Activated T-cell treated with anti-CD3 and anti-CD28 coated beads for 48 hours (primary cell): ENCODE measurements at regions not wholly inside any gene's neighbourhood (a gene's known extent, or its start where the extent isn't known, plus 50 kb on each side); places are given as distances from the start of the nearest gene placed in this dataset.

Experiments used
- DNase-seq: peaks from one replicate; pipeline ENCODE4 v3.0.0-alpha.2; 2020; ENCODE audit warnings: low read depth

DNA sequence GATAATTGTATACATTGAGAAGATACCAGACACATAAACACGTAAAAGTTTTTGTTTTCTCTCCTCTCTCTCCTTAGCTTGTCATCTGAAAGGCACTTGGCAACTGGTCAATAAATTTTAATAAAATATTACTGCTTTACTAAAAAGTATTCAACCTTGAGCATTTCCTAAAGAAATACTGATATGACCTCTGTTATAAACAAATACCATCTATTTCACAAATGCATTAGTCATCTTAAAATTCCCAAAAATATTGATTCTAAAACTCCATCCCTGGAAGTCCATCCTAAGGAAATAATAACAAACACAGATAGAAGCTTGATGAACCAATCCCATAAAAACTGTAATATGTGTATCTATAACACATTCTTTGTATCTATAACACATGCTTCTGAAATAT, 483.2 kb downstream of the TLR4 start:
- no peak for DNase-seq

DNA sequence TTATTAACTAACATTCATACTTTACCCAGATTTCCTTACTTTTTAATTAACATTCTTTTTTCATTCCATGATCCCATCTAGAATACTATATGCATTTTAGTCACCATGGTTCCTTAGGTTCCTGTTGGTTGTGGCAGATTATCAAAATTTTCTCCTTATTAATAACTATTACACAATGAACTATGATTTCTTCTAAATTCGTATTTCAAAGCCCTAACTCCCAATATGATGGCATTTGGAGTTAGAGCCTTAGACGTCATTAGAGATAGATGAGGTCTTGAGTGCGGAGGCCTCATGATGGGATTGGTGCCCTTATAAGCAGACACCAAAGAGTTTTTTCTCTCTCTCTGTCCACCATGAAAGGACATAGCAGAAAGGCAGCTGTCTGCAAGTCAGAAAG, 485.4 kb downstream of the TLR4 start:
- DNase-seq: no peak

DNA sequence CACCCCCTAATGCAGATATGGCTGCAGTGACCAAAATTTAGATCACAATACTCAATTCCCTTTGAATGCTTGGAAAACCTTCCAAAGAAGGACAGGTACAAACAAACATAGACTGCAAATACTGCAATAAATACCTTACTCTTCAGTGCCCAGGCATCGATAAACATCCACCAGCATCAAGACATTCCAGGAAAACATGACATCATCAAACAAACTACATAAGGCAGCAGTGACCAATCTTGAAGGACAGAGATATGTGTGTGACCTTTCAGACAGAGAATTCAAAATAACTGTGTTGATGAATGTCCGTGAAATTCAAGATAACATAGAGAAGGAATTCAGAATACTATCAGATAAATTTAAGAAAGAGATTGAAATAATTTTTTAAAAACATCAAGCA, 488.6 kb downstream of the TLR4 start:
- no peak for DNase-seq

DNA sequence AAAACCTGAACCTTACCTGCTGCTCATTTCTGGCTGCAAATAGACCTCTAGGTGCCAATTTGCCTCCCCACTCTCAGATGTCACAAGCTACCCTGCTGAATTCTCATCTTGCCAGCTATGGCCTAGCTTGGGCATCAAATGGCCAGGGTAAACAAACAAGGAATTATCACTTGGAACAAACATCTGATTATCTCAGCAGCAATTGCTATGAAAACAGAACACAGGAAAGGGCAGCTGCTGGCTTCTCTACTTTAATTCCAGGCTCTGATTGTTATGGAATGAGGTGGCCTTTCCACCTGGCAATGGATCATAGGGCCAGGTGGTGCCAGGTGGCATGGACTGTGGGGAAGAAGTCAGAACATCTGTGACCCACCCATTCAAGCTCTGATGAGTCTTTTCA, 505.1 kb downstream of the TLR4 start:
- DNase-seq: no peak

DNA sequence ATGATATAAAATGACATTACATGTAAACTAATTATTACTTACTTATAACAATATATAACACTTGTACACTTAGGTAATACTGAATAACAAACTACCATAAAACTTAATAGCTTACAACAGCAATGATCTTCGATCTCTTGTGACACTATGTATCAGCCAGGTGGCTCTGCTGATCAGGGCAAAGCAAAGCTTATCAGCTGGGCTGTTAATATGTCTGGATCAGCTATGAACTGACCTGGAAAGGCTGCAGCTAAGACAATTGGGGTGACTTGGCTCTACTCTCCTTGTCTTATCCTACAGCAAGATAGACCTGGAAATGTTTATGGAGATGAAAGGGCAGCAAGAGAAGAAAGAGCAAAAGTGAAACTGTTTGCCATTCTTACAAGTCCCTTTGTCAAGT, 511.3 kb downstream of the TLR4 start:
- DNase-seq: no peak

DNA sequence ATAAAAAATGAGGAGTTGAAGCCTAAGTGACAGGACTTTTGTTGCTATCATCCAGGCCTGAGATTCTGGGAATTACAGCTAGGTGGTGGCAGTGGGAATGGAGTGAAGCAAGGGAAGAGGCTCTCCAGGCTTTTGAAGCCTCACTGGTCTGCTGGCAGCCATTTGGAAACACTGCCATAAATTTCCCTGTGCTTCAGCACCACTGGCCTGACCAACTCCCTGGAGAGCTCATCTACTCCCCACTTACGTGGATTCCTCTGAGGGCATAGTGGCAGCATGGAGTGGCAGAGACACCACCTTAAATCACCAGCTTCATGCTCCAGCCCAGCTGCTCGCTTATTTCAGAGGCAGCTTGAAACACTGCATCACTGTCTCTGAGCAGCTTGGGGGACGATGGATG, 518.2 kb downstream of the TLR4 start:
- DNase-seq: no peak

DNA sequence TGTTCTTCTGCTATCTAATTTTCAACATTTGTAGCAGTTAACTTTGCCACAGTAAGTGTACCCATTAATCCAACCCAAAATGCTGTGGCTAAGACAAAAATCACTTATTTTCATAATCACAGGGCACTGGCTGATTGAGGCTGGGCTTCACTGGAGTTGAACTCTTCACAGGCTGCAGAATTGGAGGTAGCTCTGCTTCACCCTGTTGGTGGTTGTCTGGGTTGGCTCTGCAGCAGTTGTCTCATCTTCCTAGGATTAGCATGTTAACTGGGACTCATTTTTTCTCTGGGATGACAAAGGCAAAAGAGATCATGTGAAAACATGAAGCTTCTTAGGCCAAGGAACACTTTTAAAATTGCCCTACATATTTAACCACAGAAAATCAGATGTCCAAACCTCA, 518.9 kb downstream of the TLR4 start:
- no peak for DNase-seq

DNA sequence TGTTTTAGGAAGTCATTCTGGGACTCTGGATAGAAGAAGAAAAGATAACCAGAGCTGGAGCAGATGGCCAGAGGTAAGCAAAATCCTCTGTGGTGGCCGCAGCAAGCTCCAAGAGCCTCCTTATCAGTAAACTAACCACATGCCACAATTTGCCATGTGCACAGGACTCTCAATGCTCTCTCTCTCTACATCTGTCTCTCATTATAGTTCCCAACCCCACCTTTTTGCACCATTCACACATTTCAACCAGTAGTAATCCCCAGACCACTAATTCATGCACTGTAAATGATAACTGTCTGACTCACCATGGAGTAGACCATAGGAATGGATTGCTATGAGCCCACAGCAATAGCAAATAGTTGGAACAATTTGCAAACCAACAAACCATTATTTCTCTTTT, 526.1 kb downstream of the TLR4 start:
- DNase-seq: no peak

DNA sequence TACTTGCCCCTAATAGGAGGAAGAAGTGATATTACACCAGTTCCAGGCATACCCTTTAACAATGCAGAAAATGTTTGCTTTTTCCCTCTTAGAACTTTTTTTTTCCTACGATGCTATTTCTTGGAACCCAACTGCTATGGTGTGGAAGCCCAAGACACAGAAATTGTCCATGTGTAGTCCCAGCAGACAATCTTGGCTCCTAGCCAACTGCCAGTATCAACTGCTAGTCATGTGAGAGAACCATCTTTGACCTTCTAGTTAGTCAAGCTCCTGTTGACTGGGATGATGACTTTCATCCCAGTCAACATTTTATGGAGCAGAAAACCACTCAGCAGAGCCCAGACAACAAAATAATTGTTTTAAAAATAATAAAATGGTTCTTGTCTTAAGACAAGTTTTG, 532.4 kb downstream of the TLR4 start:
- no peak for DNase-seq

DNA sequence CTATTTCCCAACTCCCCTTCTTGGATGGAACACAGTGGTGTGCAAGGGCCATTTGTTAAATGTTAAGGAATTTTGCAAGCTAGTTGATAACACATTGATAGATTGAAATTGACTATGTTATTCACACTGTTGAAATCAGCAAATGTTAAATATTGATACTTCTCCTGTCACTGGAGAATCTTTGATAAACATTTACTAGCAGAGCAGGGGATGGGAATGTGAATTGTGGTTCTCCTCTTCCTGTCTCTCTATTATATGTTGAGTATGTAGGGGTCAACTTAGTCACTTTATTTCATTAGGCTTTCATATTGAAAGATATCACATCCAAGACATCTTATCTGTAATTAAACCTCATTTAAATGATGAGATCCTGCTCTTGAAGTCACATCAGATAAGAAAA, 533.9 kb downstream of the TLR4 start:
- DNase-seq: no peak

DNA sequence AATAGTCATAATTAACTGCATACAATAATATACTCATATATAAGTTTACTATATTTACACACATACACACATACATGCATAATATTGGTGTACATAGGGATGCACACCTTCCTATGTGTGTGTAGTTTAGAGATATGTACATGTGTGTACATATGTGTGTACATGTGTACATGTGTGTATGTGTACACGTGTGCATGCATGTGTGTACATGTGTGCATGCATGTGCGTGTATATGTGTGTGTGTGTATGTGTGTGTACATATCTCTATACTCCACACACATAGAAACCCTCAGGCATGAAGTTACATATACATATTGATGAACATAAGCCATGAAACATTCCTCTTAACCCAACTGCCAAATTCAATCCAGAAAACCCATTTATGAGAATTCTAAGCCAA, 547.8 kb downstream of the TLR4 start:
- no peak for DNase-seq

DNA sequence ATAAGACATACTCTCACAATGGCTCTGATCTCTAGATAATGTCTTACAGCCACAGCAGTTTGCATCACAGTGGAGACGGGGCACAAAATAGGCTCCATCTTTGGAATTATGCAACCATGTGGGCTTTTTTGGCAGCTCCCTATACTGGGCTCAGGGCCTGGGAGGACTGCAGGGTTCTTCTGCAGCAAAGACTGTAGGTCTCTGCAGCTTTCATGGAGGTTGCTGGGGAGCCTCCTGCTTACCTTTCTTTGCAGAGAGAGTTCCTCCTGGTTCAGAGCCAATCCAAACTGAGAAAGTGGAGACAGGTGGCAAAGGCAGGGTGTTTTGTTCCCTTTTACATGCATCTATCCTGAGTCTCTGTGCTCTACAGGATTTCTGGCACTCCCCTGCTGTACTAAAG, 558.0 kb downstream of the TLR4 start:
- no peak for DNase-seq

DNA sequence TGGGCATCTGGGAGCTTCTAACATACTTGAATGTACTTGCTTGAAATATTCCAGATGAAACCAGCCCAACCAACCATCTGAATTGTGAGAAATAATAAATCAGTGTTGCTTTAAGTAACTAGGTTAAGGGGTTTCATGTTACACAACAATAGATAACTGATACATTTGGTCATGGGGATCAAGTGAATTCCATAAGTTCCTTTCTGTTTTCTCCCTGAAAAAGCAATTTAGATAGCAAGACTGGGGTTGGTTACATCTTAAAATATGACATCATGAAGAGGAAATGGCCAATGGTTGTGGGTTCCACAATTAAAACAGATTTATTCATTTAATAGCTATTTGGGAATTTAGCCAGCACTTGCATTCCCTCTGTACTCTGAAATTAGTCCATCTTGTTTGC, 559.7 kb downstream of the TLR4 start:
- DNase-seq: no peak

DNA sequence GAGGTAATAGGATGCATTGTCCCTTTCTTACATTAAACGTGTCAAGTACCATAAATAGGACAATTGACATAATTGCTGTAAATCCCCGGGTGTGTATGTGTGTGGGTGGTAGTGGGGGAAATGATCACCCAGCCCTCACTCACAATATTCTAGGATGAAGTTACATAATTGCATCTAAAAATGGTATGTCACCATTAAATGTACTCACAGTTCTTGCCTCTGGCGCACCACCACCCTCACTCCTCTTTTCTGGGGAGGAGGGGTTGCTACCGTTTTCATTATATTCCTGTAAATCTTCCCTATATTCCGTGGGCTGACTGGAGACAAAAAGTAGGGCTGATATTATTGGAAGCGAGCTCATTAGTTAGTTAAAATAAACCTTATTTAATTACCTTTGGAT, 563.8 kb downstream of the TLR4 start:
- no peak for DNase-seq

DNA sequence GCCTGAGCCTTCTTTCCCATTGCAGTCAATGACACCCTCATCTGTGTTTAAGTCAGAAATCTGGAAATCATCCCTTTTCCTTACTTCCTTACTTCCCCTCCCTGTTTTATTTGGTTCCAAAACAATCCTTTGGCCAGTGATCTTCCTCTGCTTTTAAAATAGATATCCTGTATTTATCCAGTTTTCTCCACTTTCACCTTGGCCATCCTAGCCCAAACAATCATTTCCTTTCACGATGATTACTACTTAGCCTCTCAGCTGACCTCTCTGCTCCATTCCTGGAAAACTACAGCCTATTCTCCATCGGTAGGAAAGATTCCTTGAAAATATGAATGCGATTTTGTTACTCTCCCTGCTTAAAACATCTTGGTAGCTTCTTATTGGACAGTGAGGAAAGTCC, 565.4 kb downstream of the TLR4 start:
- DNase-seq: no peak

DNA sequence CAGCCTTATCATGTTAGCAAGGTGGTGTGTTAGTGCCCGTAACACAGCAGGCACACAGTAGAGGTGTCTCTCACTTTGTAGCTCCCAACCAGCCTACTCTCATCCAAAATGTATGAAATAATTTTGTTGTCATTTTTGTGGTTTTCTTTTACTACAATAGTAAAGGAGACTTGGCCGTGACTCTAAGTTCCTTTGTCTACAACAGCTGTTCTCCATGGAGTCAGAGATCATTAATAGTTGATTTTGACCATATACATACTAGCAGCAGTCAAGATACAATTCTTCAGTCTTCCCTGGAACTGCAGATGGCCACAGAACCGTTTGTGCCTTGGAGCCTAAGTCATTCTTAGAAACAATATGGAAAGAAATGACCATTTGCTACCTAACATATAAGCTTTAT, 567.1 kb downstream of the TLR4 start:
- no peak for DNase-seq

DNA sequence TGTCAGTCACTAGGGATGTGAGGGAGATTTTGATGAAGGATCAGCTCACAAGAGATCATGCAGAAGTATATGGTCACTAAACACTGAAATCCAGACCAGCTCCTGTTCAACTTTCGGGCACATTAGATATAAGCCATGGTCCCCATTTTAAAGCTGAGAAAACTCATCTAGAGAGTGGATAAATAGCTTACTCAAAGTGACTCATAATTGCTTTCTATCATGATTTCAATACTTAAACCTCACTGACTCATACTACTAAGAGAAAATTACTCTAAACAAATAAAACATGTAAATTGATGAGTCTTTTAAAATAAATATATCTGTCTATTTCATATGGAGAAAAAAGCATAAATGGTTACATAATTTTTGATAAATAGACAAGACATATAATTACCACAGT, 567.7 kb downstream of the TLR4 start:
- no peak for DNase-seq

DNA sequence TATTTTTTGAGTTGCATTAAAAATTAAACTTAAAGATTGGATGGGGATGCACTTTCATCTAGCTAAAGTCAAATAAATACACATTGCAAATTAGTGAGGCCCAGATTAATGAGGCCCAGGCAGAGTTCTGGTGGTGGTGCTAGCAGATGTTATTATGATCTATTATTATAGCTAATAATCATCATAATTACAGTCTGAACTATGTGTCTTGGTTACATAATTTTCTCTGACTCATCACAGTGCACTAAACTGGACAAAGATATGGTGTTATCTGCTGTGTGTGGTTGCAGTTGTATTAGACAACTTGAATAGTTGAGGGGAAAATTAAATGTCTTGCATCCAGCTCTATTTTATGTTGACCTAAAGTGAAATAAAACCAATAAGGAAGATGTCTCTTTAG, 568.8 kb downstream of the TLR4 start:
- no peak for DNase-seq

DNA sequence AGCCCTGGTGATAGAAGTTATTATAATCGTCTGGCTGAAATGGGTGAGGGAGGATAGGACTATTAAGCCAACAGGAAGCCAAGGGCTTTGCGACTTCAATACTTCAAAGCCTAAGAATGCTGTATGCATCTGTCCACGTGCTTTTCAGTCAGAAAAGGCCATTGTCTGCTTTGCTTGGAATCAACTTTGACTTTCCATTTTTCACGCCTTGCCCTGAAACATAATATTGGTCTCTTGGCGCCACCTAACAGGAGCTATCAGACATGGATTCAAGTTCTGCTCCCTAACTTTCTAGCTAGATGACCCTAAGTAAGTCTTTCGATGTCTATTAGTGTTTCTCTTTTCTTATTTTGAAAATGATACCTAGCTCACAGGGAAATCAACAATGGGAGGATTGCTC, 572.6 kb downstream of the TLR4 start:
- no peak for DNase-seq

DNA sequence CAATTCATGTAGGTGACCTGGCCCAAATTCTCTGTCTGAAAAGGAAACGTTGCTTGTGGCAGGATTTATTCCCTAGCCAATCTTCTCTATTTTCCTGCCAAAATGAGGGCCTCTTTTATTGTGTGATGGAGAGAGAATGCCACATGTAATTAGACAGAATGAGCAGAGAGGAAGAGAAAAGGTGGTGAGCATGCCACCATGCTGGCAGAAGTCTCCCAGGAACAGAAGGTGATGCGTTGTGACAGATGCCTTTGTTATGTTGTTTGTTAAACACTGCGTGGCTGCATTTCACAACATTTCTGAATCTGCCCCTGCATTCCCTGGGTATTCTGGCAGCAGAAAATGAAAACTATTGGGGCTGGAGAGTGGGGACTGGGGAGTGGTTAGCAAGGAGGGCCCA, 577.6 kb downstream of the TLR4 start:
- DNase-seq: no peak

DNA sequence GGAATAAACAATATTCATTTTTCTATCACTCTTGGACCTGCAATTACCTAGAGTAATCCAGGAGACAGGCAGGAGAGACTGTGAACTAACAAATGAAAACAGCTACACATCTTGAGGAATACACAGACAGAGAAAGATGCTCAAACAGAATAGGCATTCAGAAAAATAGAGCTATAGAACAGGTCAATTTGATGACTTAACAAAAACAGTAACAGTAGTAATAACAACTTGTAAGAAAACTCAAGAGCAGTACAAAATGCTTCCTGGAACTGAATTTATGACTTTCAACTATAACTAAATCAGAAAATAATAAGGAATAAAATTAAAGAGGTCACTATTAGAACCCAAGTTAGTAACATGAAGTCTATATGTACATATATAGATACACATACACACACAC, 579.3 kb downstream of the TLR4 start:
- DNase-seq: no peak

DNA sequence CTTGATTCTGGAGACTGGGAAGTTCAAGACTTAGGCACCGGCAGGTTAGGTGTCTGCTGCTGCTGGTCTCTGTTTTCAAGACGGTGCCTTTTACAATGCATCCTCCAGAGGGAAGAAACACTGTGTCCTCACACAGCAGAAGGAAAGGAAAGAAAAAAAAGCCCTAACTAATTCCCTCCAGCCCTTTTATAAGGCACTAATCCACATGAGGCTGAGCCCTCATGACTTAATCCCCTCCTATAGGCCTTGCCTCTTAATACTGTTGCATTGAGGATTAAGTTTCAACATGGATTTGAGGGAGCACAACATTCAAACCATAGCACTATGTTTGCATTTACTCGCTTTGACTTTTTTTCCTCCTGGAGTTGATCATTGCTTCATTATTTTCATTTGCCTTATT, 585.9 kb downstream of the TLR4 start:
- DNase-seq: no peak

DNA sequence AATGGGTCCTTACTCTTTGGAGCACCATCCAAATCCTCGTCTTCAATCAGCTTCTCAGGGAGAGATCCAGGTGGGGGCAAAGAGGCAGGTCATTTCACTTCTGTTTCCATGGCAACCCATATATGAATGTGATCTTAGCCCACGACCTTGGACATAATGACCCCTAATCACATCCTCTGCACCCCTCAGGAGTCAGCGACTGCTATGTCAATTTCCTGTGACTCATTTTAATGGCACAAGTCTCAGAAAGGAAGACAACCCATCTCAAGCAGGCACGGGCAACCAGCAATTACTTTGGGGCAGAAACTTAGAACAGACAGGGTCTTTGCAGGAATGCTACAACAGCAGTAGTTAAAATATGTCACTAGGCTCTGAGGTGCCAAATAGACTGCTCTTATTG, 591.2 kb downstream of the TLR4 start:
- no peak for DNase-seq

DNA sequence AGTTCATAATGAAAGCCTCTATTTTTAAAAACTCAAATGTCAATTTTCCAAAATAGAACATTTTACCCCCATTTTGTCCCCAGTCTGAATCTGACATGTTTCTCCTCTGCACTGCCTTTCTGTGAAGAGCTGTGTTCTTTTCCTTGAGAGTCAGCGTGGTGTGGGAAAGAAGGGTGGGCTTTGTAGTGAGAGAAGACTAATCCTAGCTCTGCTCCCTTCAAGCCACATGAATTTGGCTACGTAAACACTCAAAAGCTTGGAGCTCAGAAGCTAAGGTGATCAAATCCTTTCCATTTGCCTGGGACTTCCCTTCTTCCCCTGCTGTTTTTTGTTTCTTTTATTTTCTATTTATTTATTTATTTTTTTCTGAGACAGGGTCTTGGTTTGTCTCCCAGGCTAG, 598.5 kb downstream of the TLR4 start:
- DNase-seq: no peak

DNA sequence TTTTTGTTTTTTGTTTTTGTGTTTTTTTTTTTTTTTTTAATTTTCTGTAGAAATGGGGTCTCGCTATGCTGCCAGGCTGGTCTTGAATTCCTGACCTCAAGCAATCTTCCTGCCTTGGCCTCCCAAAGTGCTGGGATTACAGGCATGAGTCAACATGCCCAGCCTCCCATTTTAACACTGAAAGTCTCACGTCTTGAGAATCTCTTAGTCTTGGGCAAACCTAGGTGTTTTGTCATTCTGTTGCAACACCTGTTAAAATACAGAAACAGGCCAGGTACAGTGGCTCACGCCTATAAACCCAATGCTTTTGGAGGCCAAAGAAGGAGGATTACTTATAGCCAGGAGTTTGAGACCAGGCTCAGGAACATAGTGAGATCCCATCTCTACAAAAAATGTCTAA, 599.0 kb downstream of the TLR4 start:
- no peak for DNase-seq

DNA sequence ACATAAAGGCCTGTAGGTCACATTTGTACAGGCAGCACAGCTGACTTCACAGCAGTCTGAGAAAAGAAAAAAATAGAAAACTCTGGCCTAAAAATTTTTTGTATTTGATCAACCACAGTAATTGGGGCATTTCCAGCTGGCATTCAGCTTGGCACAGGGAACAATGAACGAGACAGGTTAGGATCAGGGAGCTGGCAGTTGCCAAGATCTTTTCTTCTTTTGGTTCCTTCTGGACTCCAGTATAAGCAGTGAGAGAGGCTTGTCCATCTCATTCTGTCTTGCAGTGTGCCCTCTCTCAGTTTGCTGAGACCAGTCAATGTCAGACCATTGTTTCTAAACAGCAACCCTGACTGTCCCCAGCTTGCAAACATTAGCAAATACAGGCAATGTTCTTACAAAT, 601.1 kb downstream of the TLR4 start:
- DNase-seq: no peak
